Stimulated activated CD4-positive, alpha-beta T cell treated with anti-CD3 and anti-CD28 coated beads, Interleukin-4, amount 100 ng/mL, for 48 hours (primary cell): ENCODE measurements at regions not wholly inside any gene's neighbourhood (a gene's known extent, or its start where the extent isn't known, plus 50 kb on each side); places are given as distances from the start of the nearest gene placed in this dataset.
"Not testable (repeated sequence)": the region's sequence is repeated elsewhere in the genome, so short reads cannot be mapped to it uniquely, and the experiment has no call there.

Experiments
- DNase-seq, 2 donors: peaks; one replicate each; pipeline ENCODE4 v3.0.0-alpha.2; 2020; ENCODE audit warnings: low read depth in 2 of 2

GRCh38 chr11:122401581-122401980 is 253.9 kb upstream of the UBASH3B start:
- not testable (repeated sequence) for DNase-seq

GRCh38 chr11:122399375-122399774 is 256.1 kb upstream of the UBASH3B start:
- no peak for DNase-seq

- DNase-seq = no peak
Measured at GRCh38 chr11:122398851-122399250, 256.7 kb upstream of the UBASH3B start.

GRCh38 chr11:122398167-122398566 is 257.4 kb upstream of the UBASH3B start:
- DNase-seq = no peak

GRCh38 chr11:122395282-122395681 is 260.2 kb upstream of the UBASH3B start:
- no peak for DNase-seq

- no peak for DNase-seq
Measured at GRCh38 chr11:122394313-122394712, 261.2 kb upstream of the UBASH3B start.

GRCh38 chr11:122393209-122393860 is 262.2 kb upstream of the UBASH3B start:
- no peak for DNase-seq

- no peak for DNase-seq
Measured at GRCh38 chr11:122392508-122392907, 263.0 kb upstream of the UBASH3B start.

GRCh38 chr11:122391049-122391448 is 264.5 kb upstream of the UBASH3B start:
- no peak for DNase-seq

GRCh38 chr11:122383186-122383585 is 267.2 kb upstream of the BLID start:
- no peak for DNase-seq

- DNase-seq = no peak
Measured at GRCh38 chr11:122375687-122376399, 259.8 kb upstream of the BLID start.

GRCh38 chr11:122368796-122369195 is 252.8 kb upstream of the BLID start:
- DNase-seq = no peak

- DNase-seq = no peak
Measured at GRCh38 chr11:122367809-122368231, 251.8 kb upstream of the BLID start.

- DNase-seq = no peak
Measured at GRCh38 chr11:122365610-122366360, 249.8 kb upstream of the BLID start.

- DNase-seq = no peak
Measured at GRCh38 chr11:122363296-122363695, 247.3 kb upstream of the BLID start.

GRCh38 chr11:122362381-122362780 is 246.4 kb upstream of the BLID start:
- no peak for DNase-seq

- no peak for DNase-seq
Measured at GRCh38 chr11:122360875-122361274, 244.9 kb upstream of the BLID start.

GRCh38 chr11:122359081-122359571 is 243.1 kb upstream of the BLID start:
- no peak for DNase-seq

- DNase-seq = no peak
Measured at GRCh38 chr11:122358292-122358691, 242.3 kb upstream of the BLID start.

GRCh38 chr11:122355968-122356367 is 240.0 kb upstream of the BLID start:
- no peak for DNase-seq

GRCh38 chr11:122354025-122354697 is 238.1 kb upstream of the BLID start:
- DNase-seq = no peak

GRCh38 chr11:122353561-122353960 is 237.5 kb upstream of the BLID start:
- no peak for DNase-seq
